Spleen (tissue), 11 donors: ENCODE measurements at regions not wholly inside any gene's neighbourhood (a gene's known extent, or its start where the extent isn't known, plus 50 kb on each side); places are given as distances from the start of the nearest gene placed in this dataset.

Experiments used
- DNase-seq: peaks from one replicate; pipeline ENCODE4 v3.0.0-alpha.2; 2020
- H3K27ac ChIP-seq, 8 donors: fragments of 200-600 bp; sonication (generic) in 7 of 8; 1 replicate in 4 of 8; 2 replicates in 4 of 8; pipeline versions ENCODE4 v1.5.0 to v1.8.0; 2016 to 2021; ENCODE audit warnings: inconsistent platforms in 4 of 8, mild to moderate bottlenecking in 4 of 8, moderate library complexity in 1 of 8
- H3K27me3 ChIP-seq, 7 donors: fragments of 200-600 bp; sonication (generic) in 6 of 7; replicated peaks in 1 of 7; 1 replicate in 4 of 7; 2 replicates in 3 of 7; pipeline versions ENCODE4 v1.5.0 to v1.8.0; 2016 to 2021; ENCODE audit warnings: inconsistent platforms in 3 of 7, mild to moderate bottlenecking in 1 of 7
- H3K36me3 ChIP-seq, 6 donors: fragments of 200-600 bp; sonication (generic) in 5 of 6; 1 replicate in 4 of 6; 2 replicates in 2 of 6; pipeline versions ENCODE4 v1.5.0 to v1.8.0; 2016 to 2021; ENCODE audit warnings: inconsistent platforms in 2 of 6
- H3K4me1 ChIP-seq, 6 donors: fragments of 200-600 bp; sonication (generic) in 5 of 6; 1 replicate in 3 of 6; 2 replicates in 3 of 6; pipeline versions ENCODE4 v1.5.0 to v1.8.0; 2016 to 2021; ENCODE audit warnings: inconsistent platforms in 3 of 6
- H3K4me3 ChIP-seq, 8 donors: fragments of 200-600 bp; sonication (generic) in 7 of 8; 1 replicate in 4 of 8; 2 replicates in 4 of 8; pipeline versions ENCODE4 v1.5.0 to v1.8.0; 2016 to 2021; ENCODE audit warnings: inconsistent platforms in 4 of 8, mild to moderate bottlenecking in 4 of 8, moderate library complexity in 2 of 8
- H3K9me3 ChIP-seq, 8 donors: fragments of 200-600 bp; sonication (generic) in 7 of 8; 1 replicate in 4 of 8; 2 replicates in 4 of 8; pipeline versions ENCODE4 v1.5.0 to v1.8.0; 2016 to 2021; ENCODE audit warnings: inconsistent platforms in 4 of 8
- POLR2A ChIP-seq, 3 donors: fragments of 450-650 bp; IDR thresholded peaks; one replicate each; pipeline ENCODE4 v1.5.1; 2017; ENCODE audit warnings: antibody characterized with exemption in 3 of 3, mild to moderate bottlenecking in 1 of 3
- POLR2AphosphoS5 ChIP-seq, 3 donors: sonication (generic); formaldehyde crosslinking; IDR thresholded peaks; one replicate each; pipeline ENCODE4 v1.5.1; 2017; ENCODE audit warnings: antibody characterized with exemption in 3 of 3
- WGBS, 5 donors: extraction: QIAGEN DNeasy Blood & Tissue Kit in 3 of 5; methylation state at CpG; one replicate each; pipeline versions ENCODE4 v1.1.5 to v1.1.7; 2013 to 2018; 5-methylcytosine and 5-hydroxymethylcytosine counted together
- intact Hi-C: fragments of 100-400 bp; cut with DNase I; formaldehyde crosslinking; loops from one replicate; pipeline ENCODE4 v1.15.0; 2023; ENCODE audit warnings: low total_unique reads
- TF ChIP-seq, protein P1 (sequence below), 11 experiments: fragments of 200-600 bp in 7 of 11; fragments of 450-650 bp in 4 of 11; sonication (generic) in 4 of 11; IDR thresholded peaks in 8 of 11; conservative IDR thresholded peaks in 3 of 11; 1 replicate in 7 of 11; 2 replicates in 4 of 11; pipeline versions ENCODE4 v1.4.0 to v1.8.0; 2016 to 2021; ENCODE audit warnings: antibody characterized with exemption in 11 of 11, inconsistent platforms in 4 of 11, mild to moderate bottlenecking in 1 of 11
- donor health status: healthy with polysubstance abuse.
- donor health status: DM: no; HTN: no; CAD: no; lungs with moderate emphysema.
- donor health status: DM: no; HTN: no; CAD: no.
- donor health status: Bipolar disorder and iron deficiency.
- donor health status: healthy.
- donor health status: DM: no; HTN: no; CAD: no.
- donor health status: DM: yes; HTN: yes; CAD: no.

- Histone ChIP-seq H3K4me1 (no peaks in the 10 kb centered on the region), H3K9me3 (no peaks in the 10 kb centered on the region), H3K36me3 (no peaks in the 10 kb centered on the region), H3K4me3 (no peak overlapping the region), H3K27me3 (no peaks in the 10 kb centered on the region), H3K27ac (no peak overlapping the region)
- intact Hi-C loops, result no loop called here
- DNase-seq, result no peak
- no peak for TF ChIP-seq POLR2A (IDR thresholded peaks at IDR 0.05)
- TF ChIP-seq, protein P1, sequence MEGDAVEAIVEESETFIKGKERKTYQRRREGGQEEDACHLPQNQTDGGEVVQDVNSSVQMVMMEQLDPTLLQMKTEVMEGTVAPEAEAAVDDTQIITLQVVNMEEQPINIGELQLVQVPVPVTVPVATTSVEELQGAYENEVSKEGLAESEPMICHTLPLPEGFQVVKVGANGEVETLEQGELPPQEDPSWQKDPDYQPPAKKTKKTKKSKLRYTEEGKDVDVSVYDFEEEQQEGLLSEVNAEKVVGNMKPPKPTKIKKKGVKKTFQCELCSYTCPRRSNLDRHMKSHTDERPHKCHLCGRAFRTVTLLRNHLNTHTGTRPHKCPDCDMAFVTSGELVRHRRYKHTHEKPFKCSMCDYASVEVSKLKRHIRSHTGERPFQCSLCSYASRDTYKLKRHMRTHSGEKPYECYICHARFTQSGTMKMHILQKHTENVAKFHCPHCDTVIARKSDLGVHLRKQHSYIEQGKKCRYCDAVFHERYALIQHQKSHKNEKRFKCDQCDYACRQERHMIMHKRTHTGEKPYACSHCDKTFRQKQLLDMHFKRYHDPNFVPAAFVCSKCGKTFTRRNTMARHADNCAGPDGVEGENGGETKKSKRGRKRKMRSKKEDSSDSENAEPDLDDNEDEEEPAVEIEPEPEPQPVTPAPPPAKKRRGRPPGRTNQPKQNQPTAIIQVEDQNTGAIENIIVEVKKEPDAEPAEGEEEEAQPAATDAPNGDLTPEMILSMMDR (IDR thresholded peaks at IDR 0.05 in 8 of 11, conservative IDR thresholded peaks at IDR 0.05 in 3 of 11), result no peak
- no peak for TF ChIP-seq POLR2AphosphoS5 (IDR thresholded peaks at IDR 0.05)
- 74 to 86% (median 85%) methylated on average over 6 of the region's 6 CpGs for WGBS, 5 donors
Measured at GRCh38 chr3:65303431-65303830, 615.6 kb upstream of the ADAMTS9 start.

GRCh38 chr3:65291448-65292125 lies 603.8 kb upstream of the ADAMTS9 start:
- WGBS, 5 donors, result 54 to 66% (median 59%) methylated on average over 4 of the region's 4 CpGs
- DNase-seq, result no peak
- intact Hi-C loops, result no loop called here
- no peak for TF ChIP-seq POLR2AphosphoS5 (IDR thresholded peaks at IDR 0.05)
- TF ChIP-seq POLR2A (IDR thresholded peaks at IDR 0.05), result no peak
- TF ChIP-seq, protein P1 (IDR thresholded peaks at IDR 0.05 in 8 of 11, conservative IDR thresholded peaks at IDR 0.05 in 3 of 11), result no peak
- Histone ChIP-seq H3K27me3 (no peaks in the 10 kb centered on the region), H3K4me3 (no peak overlapping the region), H3K36me3 (no peaks in the 10 kb centered on the region), H3K27ac (no peak overlapping the region), H3K9me3 (no peaks in the 10 kb centered on the region), H3K4me1 (no peaks in the 10 kb centered on the region)

DNA sequence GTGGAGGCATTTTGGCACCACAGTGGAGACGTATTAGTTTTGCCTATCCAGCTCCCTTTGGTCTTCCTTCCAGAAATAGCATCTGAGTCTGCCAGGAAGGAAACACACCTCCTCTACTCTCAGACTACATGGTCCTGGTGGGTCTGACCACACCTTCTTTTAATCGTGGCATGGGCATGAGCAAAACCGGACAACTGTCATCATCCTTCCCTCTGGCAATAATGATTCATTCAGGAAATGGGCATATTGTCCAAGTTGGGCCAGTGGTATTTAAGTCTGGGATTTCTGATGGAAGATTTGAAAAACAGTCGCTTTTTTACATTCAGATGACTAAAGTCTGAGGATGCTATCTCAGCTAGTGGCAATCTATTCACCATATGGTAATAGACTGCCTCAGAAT lies 601.0 kb upstream of the ADAMTS9 start:
- intact Hi-C loops, result no loop called here
- TF ChIP-seq POLR2AphosphoS5 (IDR thresholded peaks at IDR 0.05), result no peak
- TF ChIP-seq POLR2A (IDR thresholded peaks at IDR 0.05), result no peak
- TF ChIP-seq, protein P1 (IDR thresholded peaks at IDR 0.05 in 8 of 11, conservative IDR thresholded peaks at IDR 0.05 in 3 of 11), result no peak
- Histone ChIP-seq H3K36me3 (no peaks in the 10 kb centered on the region), H3K4me1 (no peaks in the 10 kb centered on the region), H3K9me3 (no peaks in the 10 kb centered on the region), H3K4me3 (no peak overlapping the region), H3K27me3 (no peaks in the 10 kb centered on the region), H3K27ac (no peak overlapping the region)
- no peak for DNase-seq
- WGBS, 5 donors, result 79 to 88% (median 82%) methylated on average over 4 of the region's 4 CpGs

DNA sequence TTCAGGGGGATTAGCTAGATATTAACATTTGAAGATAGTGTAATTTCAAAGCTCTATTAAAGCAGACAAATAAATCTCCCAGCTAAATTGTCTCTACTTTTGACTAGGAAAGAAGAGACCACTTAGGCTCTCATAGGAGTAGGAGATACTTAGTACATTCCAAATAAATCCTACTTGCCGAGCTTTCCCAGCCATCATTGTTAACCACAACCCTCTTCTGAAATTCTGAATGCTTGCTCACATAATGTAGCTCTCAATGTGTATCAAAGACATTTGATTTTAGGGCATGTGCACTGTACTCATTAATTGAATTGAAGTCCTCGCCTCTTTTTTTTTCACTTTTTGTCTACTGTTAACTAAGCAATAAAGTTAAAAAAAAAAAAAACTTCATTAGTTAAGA lies 598.2 kb upstream of the ADAMTS9 start:
- WGBS, 5 donors, result 83 to 95% (median 87%) methylated on average over 2 of the region's 2 CpGs
- Histone ChIP-seq H3K27ac (no peak overlapping the region), H3K4me3 (no peak overlapping the region), H3K27me3 (no peaks in the 10 kb centered on the region), H3K4me1 (no peaks in the 10 kb centered on the region), H3K36me3 (no peaks in the 10 kb centered on the region), H3K9me3 (no peaks in the 10 kb centered on the region)
- no peak for DNase-seq
- TF ChIP-seq POLR2AphosphoS5 (IDR thresholded peaks at IDR 0.05) (no peak), POLR2A (IDR thresholded peaks at IDR 0.05) (no peak)
- TF ChIP-seq, protein P1 (IDR thresholded peaks at IDR 0.05 in 8 of 11, conservative IDR thresholded peaks at IDR 0.05 in 3 of 11), result no peak
- intact Hi-C loops, result no loop called here
